H1 (cell line): ENCODE measurements at regions not wholly inside any gene's neighbourhood (a gene's known extent, or its start where the extent isn't known, plus 50 kb on each side); places are given as distances from the start of the nearest gene placed in this dataset.

Experiments
- CTCF ChIA-PET: fragments of 300-600 bp; sonication (Branson Sonifier 250); formaldehyde crosslinking; loops from one replicate; lab custom pipeline; 2021; ENCODE audit not compliant: partially characterized antibody; lab: Charles Lee
- POLR2A ChIA-PET: fragments of 300-600 bp; sonication (Branson Sonifier 250); formaldehyde crosslinking; loops from one replicate; lab custom pipeline; 2021; ENCODE audit warnings: inconsistent platforms; ENCODE audit not compliant: partially characterized antibody; lab: Charles Lee
- DNase-seq, 2 experiments: peaks; one replicate each; pipeline versions ENCODE4 v3.0.0 to v3.0.0-alpha.2; 2010 to 2022; ENCODE audit warnings: low spot score in 2 of 2, low read depth in 1 of 2, mixed read lengths in 1 of 2
- FAIRE-seq: peaks from 2 replicates; lab custom pipeline; 2011; peaks lifted over from hg19 to GRCh38; lab: Jason Lieb, UNC
- H2AFZ ChIP-seq: 2 replicates; pipeline ENCODE4 v1.8.1; 2012; ENCODE audit warnings: low read length, inconsistent platforms
- H2AK5ac ChIP-seq: 2 replicates; pipeline ENCODE4 v1.6.1; 2013; ENCODE audit warnings: low read depth, low read length
- H2BK120ac ChIP-seq: replicated peaks from 2 replicates; pipeline ENCODE3; 2013; ENCODE audit warnings: low read depth, low read length, inconsistent platforms
- H2BK12ac ChIP-seq: 2 replicates; pipeline ENCODE4 v1.6.1; 2013; ENCODE audit warnings: low read depth, low read length
- H2BK15ac ChIP-seq: 2 replicates; pipeline ENCODE4 v1.6.1; 2013; ENCODE audit warnings: low read length
- H2BK20ac ChIP-seq: 2 replicates; pipeline ENCODE4 v1.6.1; 2013; ENCODE audit warnings: low read length
- H2BK5ac ChIP-seq: 2 replicates; pipeline ENCODE4 v1.6.1; 2013; ENCODE audit warnings: low read depth, low read length
- H3K14ac ChIP-seq: 2 replicates; pipeline ENCODE4 v1.6.1; 2013; ENCODE audit warnings: inconsistent platforms; ENCODE audit not compliant: insufficient read length
- H3K18ac ChIP-seq: 2 replicates; pipeline ENCODE4 v1.6.1; 2013; ENCODE audit warnings: low read length; ENCODE audit errors: extremely low read depth
- H3K23ac ChIP-seq: 2 replicates; pipeline ENCODE4 v1.6.1; 2013; ENCODE audit warnings: inconsistent platforms; ENCODE audit not compliant: insufficient read length
- H3K23me2 ChIP-seq: 2 replicates; pipeline ENCODE4 v1.6.1; 2013; ENCODE audit warnings: low read depth, low read length
- H3K27ac ChIP-seq: 2 replicates; pipeline ENCODE4 v1.6.1; 2011; ENCODE audit warnings: low read depth, low read length, inconsistent platforms
- H3K27me3 ChIP-seq, 4 experiments: replicated peaks in 1 of 4; 1 replicate in 1 of 4; 2 replicates in 3 of 4; pipeline versions ENCODE4 v1.6.1 to v1.8.1; 2011 to 2013; ENCODE audit warnings: low read length in 3 of 4, mild to moderate bottlenecking in 3 of 4, inconsistent platforms in 2 of 4, mixed read lengths in 2 of 4, moderate library complexity in 1 of 4; ENCODE audit not compliant: control insufficient read depth in 3 of 4, insufficient read depth in 3 of 4; ENCODE audit errors: extremely low read depth in 1 of 4
- H3K36me3 ChIP-seq, 4 experiments: 2 replicates each; pipeline versions ENCODE4 v1.6.1 to v1.8.1; 2011 to 2013; ENCODE audit warnings: mild to moderate bottlenecking in 4 of 4, low read length in 3 of 4, moderate library complexity in 2 of 4, control low read depth in 1 of 4, inconsistent platforms in 1 of 4; ENCODE audit not compliant: insufficient read depth in 4 of 4, control insufficient read depth in 2 of 4
- H3K4ac ChIP-seq: replicated peaks from 2 replicates; pipeline ENCODE3; 2013; ENCODE audit warnings: low read length, low read depth, mixed read lengths, inconsistent platforms; ENCODE audit not compliant: insufficient read length
- H3K4me1 ChIP-seq, 4 experiments: replicated peaks in 1 of 4; 1 replicate in 1 of 4; 2 replicates in 3 of 4; pipeline versions ENCODE4 v1.6.1 to v1.8.1; 2011 to 2013; ENCODE audit warnings: low read length in 3 of 4, inconsistent platforms in 2 of 4, mixed read lengths in 1 of 4; ENCODE audit not compliant: insufficient read depth in 4 of 4, control insufficient read depth in 3 of 4
- H3K4me2 ChIP-seq, 2 experiments: 2 replicates each; pipeline versions ENCODE4 v1.6.1 to v1.8.1; 2011 to 2013; ENCODE audit warnings: low read depth in 2 of 2, low read length in 2 of 2, control low read depth in 1 of 2, inconsistent platforms in 1 of 2, mild to moderate bottlenecking in 1 of 2; ENCODE audit not compliant: insufficient read depth in 1 of 2
- H3K4me3 ChIP-seq, 4 experiments: fragments of 200-600, 300-600 bp in 1 of 4; sonication (generic), shearing (Covaris generic), sonication (Bioruptor Twin) in 1 of 4; 2 replicates each; pipeline versions ENCODE4 v1.5.1 to v1.8.1; 2011 to 2016; ENCODE audit warnings: low read length in 4 of 4, low read depth in 3 of 4, control low read depth in 2 of 4, inconsistent platforms in 2 of 4, mild to moderate bottlenecking in 2 of 4, mixed read lengths in 1 of 4, moderate library complexity in 1 of 4; ENCODE audit not compliant: insufficient read depth in 2 of 4; ENCODE audit errors: extremely low read depth in 1 of 4
- H3K56ac ChIP-seq: replicated peaks from 2 replicates; pipeline ENCODE3; 2013; ENCODE audit warnings: low read depth, mild to moderate bottlenecking, mixed read lengths, low read length, inconsistent platforms; ENCODE audit not compliant: insufficient read length
- H3K79me1 ChIP-seq: 2 replicates; pipeline ENCODE4 v1.6.1; 2013; ENCODE audit warnings: low read depth, low read length, control low read depth
- H3K79me2 ChIP-seq, 2 experiments: 2 replicates each; pipeline versions ENCODE4 v1.6.1 to v1.8.1; 2012 to 2013; ENCODE audit warnings: low read length in 2 of 2, mild to moderate bottlenecking in 2 of 2, inconsistent platforms in 1 of 2; ENCODE audit not compliant: insufficient read depth in 2 of 2, control insufficient read depth in 1 of 2
- H3K9ac ChIP-seq, 4 experiments: replicated peaks in 1 of 4; 1 replicate in 1 of 4; 2 replicates in 3 of 4; pipeline versions ENCODE4 v1.6.1 to v1.8.1; 2011 to 2013; ENCODE audit warnings: low read depth in 3 of 4, low read length in 3 of 4, control low read depth in 2 of 4, mild to moderate bottlenecking in 2 of 4, moderate library complexity in 2 of 4, inconsistent platforms in 1 of 4; ENCODE audit errors: extremely low read depth in 1 of 4
- H3K9me3 ChIP-seq, 2 experiments: 2 replicates each; pipeline versions ENCODE4 v1.6.1 to v1.8.1; 2012 to 2013; ENCODE audit warnings: mild to moderate bottlenecking in 2 of 2, moderate library complexity in 2 of 2, control low read depth in 1 of 2, inconsistent platforms in 1 of 2, low read depth in 1 of 2, low read length in 1 of 2, mixed read lengths in 1 of 2; ENCODE audit not compliant: insufficient read depth in 2 of 2
- H4K20me1 ChIP-seq, 2 experiments: replicated peaks in 1 of 2; 2 replicates each; pipeline versions ENCODE3 to v1.8.1; 2011 to 2013; ENCODE audit warnings: inconsistent platforms in 2 of 2, low read length in 2 of 2, mild to moderate bottlenecking in 1 of 2; ENCODE audit not compliant: insufficient read depth in 2 of 2, control insufficient read depth in 1 of 2
- H4K5ac ChIP-seq: 2 replicates; pipeline ENCODE4 v1.6.1; 2013; ENCODE audit warnings: low read length, low read depth, mixed read lengths, inconsistent platforms; ENCODE audit not compliant: insufficient read length
- H4K8ac ChIP-seq: 2 replicates; pipeline ENCODE4 v1.8.0; 2013; ENCODE audit warnings: mild to moderate bottlenecking, moderate library complexity, low read length, inconsistent platforms; ENCODE audit not compliant: insufficient read depth; ENCODE audit errors: extremely low read depth
- H4K91ac ChIP-seq: replicated peaks from 2 replicates; pipeline ENCODE3; 2013; ENCODE audit warnings: low read length, mixed read lengths, inconsistent platforms; ENCODE audit not compliant: insufficient read length
- ATF2 ChIP-seq: IDR thresholded peaks from 2 replicates; pipeline ENCODE4 v1.6.1; 2012; ENCODE audit warnings: low read length, inconsistent platforms
- ATF3 ChIP-seq: IDR thresholded peaks from 2 replicates; pipeline ENCODE4 v1.6.1; 2011; ENCODE audit warnings: low read depth, mild to moderate bottlenecking, low read length; ENCODE audit not compliant: insufficient read depth
- BACH1 ChIP-seq: IDR thresholded peaks from 2 replicates; pipeline ENCODE4 v1.6.1; 2012; ENCODE audit warnings: low read length, improper control_type of control experiment
- CEBPB ChIP-seq: IDR thresholded peaks from 2 replicates; pipeline ENCODE4 v1.6.1; 2012; ENCODE audit warnings: low read depth, low read length
- CHD2 ChIP-seq: IDR thresholded peaks from 2 replicates; pipeline ENCODE4 v1.6.1; 2012; ENCODE audit warnings: low read length, improper control_type of control experiment
- EGR1 ChIP-seq: IDR thresholded peaks from 2 replicates; pipeline ENCODE4 v1.6.1; 2011; ENCODE audit warnings: low read depth, low read length, borderline replicate concordance
- EZH2 ChIP-seq: fragments of 200-600 bp; sonication (generic); IDR thresholded peaks from 2 replicates; pipeline ENCODE4 v1.7.1; 2012; ENCODE audit warnings: low read depth, mild to moderate bottlenecking, moderate library complexity, low read length, inconsistent platforms; ENCODE audit not compliant: severe bottlenecking
- KDM1A ChIP-seq: fragments of 200-600, 300-600 bp; sonication (generic); IDR thresholded peaks from 2 replicates; pipeline ENCODE4 v1.7.1; 2016; ENCODE audit warnings: mild to moderate bottlenecking, low read length, borderline replicate concordance
- POLR2AphosphoS5 ChIP-seq: IDR thresholded peaks from 2 replicates; pipeline ENCODE4 v1.6.1; 2011; ENCODE audit warnings: low read depth, low read length
- TAF1 ChIP-seq: IDR thresholded peaks from 2 replicates; pipeline ENCODE4 v1.6.1; 2011; ENCODE audit warnings: mild to moderate bottlenecking, low read depth, low read length
- WGBS, 2 experiments: shearing (Covaris generic) in 1 of 2; methylation state at CpG; one replicate each; pipeline versions ENCODE4 v1.1.6 to v1.1.7; 2013 to 2015; ENCODE audit warnings: low lambda C conversion rate in 2 of 2, mixed read lengths in 2 of 2, inconsistent platforms in 1 of 2, low coverage in 1 of 2, missing lambda C conversion rate in 1 of 2; ENCODE audit not compliant: insufficient replicate concordance in 2 of 2, insufficient coverage in 1 of 2, insufficient read length in 1 of 2; ENCODE audit errors: extremely low coverage in 1 of 2, missing lambda C conversion rate in 1 of 2; 5-methylcytosine and 5-hydroxymethylcytosine counted together

- H3K36me3 ChIP-seq: no peaks in the 10 kb centered on the region
- FAIRE-seq: no peak
- 73% methylated on average over 6 of the region's 6 CpGs; no CpG with 5 or more reads in 1 of the 2 experiments for WGBS, 2 experiments
- H4K20me1 ChIP-seq: no peaks in the 10 kb centered on the region
- no peaks in the 10 kb centered on the region for H3K27me3 ChIP-seq
- no peak overlapping the region for H4K8ac ChIP-seq
- peaks cover 0 to 12% (median under 1%) of the 10 kb centered on the region in 4 experiments; a peak in 3 of 7 replicates for H3K4me1 ChIP-seq
- H2BK120ac ChIP-seq: no peak overlapping the region
- no peaks in the 10 kb centered on the region for H3K79me2 ChIP-seq
- peak overlapping the region; percentile 93; the same call in 1 of the 2 replicates for H2BK20ac ChIP-seq
- H2BK5ac ChIP-seq: peak overlapping the region; percentile 66; the same call in 1 of the 2 replicates
- no peak overlapping the region for H3K4me3 ChIP-seq
- H3K79me1 ChIP-seq: no peaks in the 10 kb centered on the region
- H2BK15ac ChIP-seq: peak overlapping the region; percentile 12; the same call in 1 of the 2 replicates
- H3K9me3 ChIP-seq: no peaks in the 10 kb centered on the region
- no peak overlapping the region for H3K27ac ChIP-seq
- 0 out of 2 replicates have a peak overlapping the region, but pooled peaks have one; percentile 68 for H2BK12ac ChIP-seq
- DNase-seq: peak in 1 of 2 experiments; percentile 38
- no peaks in the 10 kb centered on the region for H3K23me2 ChIP-seq
- H4K5ac ChIP-seq: no peak overlapping the region
- H3K4me2 ChIP-seq: no peak overlapping the region
- no peak overlapping the region for H3K23ac ChIP-seq
- H2AK5ac ChIP-seq: no peak overlapping the region
- no peak overlapping the region for H3K14ac ChIP-seq
- H3K56ac ChIP-seq: no peak overlapping the region
- H4K91ac ChIP-seq: peak overlapping the region; percentile 96
- H3K18ac ChIP-seq: peak overlapping the region; percentile 28; the same call in 1 of the 2 replicates
- H2AFZ ChIP-seq: 0 out of 2 replicates have a peak overlapping the region, but pooled peaks have one; percentile 56
- CTCF ChIA-PET: interaction anchor here (0.5 to 11.1 kb wide), 8 partner anchors 11 to 226 kb away, joined by 3 to 103 read pairs (median 4); no protein-coding TSS in a partner anchor
- POLR2A ChIA-PET: interaction anchor here (1.0 to 1.2 kb wide), 2 partner anchors 66 to 194 kb away, joined by 3 to 4 read pairs; partner anchors contain the start of gene VEGFA
- H3K4ac ChIP-seq: no peak overlapping the region
- H3K9ac ChIP-seq: no peak overlapping the region
- no peak for TF ChIP-seq POLR2AphosphoS5
- no peak for TF ChIP-seq ATF2
- no peak for TF ChIP-seq TAF1
- TF ChIP-seq CEBPB: no peak
- no peak for TF ChIP-seq KDM1A
- no peak for TF ChIP-seq EZH2
- TF ChIP-seq EGR1: no peak
- no peak for TF ChIP-seq BACH1
- no peak for TF ChIP-seq CHD2
- no peak for TF ChIP-seq ATF3
Observed at GRCh38 chr6:43963877-43964658, 163.2 kb downstream of the MRPL14 start.
